AG04450 (cell line): ENCODE measurements at regions not wholly inside any gene's neighbourhood (a gene's known extent, or its start where the extent isn't known, plus 50 kb on each side); places are given as distances from the start of the nearest gene placed in this dataset.
"Not testable (repeated sequence)": the region's sequence is repeated elsewhere in the genome, so short reads cannot be mapped to it uniquely, and the experiment has no call there.

Experiments
- CTCF ChIA-PET: fragments of 300-600, 350-600 bp; formaldehyde crosslinking; extraction: SDS; loops from one replicate; lab custom pipeline; 2022; ENCODE audit warnings: antibody characterized with exemption, inconsistent platforms; lab: Charles Lee
- POLR2A ChIA-PET: fragments of 350-600 bp; formaldehyde crosslinking; extraction: SDS; loops from one replicate; lab custom pipeline; 2021; ENCODE audit warnings: antibody characterized with exemption, inconsistent platforms; lab: Yijun Ruan, JAX
- DNase-seq: peaks from one replicate; pipeline ENCODE4 v3.0.0-alpha.2; 2011; ENCODE audit warnings: low read depth, low spot score
- H3K27ac ChIP-seq: one replicate; pipeline ENCODE4 v1.5.1; 2012; ENCODE audit warnings: low read depth, low read length, control low read depth
- H3K27me3 ChIP-seq: one replicate; pipeline ENCODE4 v1.6.0; 2012; ENCODE audit warnings: low read length; ENCODE audit not compliant: control insufficient read depth, insufficient read depth
- H3K4me3 ChIP-seq: 2 replicates; pipeline ENCODE4 v1.5.1; 2011; ENCODE audit warnings: mild to moderate bottlenecking, low read depth, low read length, control low read depth
- H3K9me3 ChIP-seq: 2 replicates; pipeline ENCODE4 v1.5.1; 2012; ENCODE audit warnings: low read length; ENCODE audit not compliant: control insufficient read depth, insufficient read depth
- TF ChIP-seq, protein P1 (sequence below): IDR thresholded peaks from 2 replicates; pipeline ENCODE4 v1.5.1; 2011; ENCODE audit warnings: low read depth, low read length, control low read depth, inconsistent platforms

DNA sequence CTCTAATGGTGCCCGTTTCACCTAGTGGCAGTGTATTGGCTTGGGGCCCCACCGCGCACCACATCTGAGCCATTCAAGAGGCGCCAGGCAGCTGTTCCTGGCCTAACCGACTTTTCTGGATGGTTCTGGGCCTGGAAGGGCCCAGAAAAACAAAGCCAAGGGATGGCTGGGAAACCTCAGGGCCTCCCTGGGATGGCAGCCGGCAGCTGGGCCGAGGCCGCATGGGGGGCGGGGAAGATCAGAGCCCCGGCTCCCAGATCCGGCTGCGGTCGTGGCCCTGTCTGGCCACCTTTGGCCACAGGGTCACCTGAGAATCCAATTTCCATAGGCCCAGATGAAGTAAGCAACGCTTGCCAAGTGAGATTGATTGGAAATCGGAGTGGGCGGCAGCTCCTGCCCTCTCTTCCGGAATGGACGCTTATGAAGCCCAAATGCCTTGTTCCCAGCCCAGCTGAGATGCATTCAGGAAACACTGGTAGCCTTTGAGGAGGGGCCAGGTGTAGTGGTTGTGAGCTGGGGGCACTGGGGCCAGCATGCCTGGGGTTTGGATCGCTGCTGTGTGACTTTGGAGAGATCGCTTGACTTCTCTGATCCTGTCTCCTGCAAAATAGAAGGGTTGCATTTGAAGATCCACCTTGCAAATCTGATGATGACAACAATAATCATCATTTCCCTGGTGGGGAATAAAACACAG lies 163.8 kb upstream of the GSE1 start:
- POLR2A ChIA-PET = no interaction called here
- TF ChIP-seq, protein P1, sequence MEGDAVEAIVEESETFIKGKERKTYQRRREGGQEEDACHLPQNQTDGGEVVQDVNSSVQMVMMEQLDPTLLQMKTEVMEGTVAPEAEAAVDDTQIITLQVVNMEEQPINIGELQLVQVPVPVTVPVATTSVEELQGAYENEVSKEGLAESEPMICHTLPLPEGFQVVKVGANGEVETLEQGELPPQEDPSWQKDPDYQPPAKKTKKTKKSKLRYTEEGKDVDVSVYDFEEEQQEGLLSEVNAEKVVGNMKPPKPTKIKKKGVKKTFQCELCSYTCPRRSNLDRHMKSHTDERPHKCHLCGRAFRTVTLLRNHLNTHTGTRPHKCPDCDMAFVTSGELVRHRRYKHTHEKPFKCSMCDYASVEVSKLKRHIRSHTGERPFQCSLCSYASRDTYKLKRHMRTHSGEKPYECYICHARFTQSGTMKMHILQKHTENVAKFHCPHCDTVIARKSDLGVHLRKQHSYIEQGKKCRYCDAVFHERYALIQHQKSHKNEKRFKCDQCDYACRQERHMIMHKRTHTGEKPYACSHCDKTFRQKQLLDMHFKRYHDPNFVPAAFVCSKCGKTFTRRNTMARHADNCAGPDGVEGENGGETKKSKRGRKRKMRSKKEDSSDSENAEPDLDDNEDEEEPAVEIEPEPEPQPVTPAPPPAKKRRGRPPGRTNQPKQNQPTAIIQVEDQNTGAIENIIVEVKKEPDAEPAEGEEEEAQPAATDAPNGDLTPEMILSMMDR = no peak
- DNase-seq = no peak
- Histone ChIP-seq H3K27me3 (no peaks in the 10 kb centered on the region), H3K4me3 (no peak overlapping the region), H3K9me3 (no peaks in the 10 kb centered on the region; the same call in 1 of the 2 replicates), H3K27ac (no peak overlapping the region)
- CTCF ChIA-PET = no interaction called here

DNA sequence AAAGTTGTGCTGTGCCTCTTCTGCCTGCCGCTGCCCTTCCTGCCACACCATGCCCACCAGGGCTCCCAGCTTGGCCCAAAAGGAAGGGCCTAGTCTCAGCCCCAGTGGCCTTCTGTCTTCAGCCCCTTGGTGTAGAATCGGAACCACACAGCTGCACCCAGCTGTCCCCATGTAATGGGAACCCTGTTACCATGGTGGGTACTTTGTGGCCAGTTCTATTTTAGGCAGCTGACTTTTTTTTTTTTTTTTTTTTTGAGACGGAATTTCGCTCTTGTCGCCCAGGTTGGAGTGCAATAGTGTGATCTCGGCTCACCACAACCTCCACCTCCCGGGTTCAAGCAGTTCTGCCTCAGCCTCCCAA lies 163.3 kb upstream of the GSE1 start:
- TF ChIP-seq, protein P1 = no peak
- no peaks in the 10 kb centered on the region for H3K27me3 ChIP-seq
- no peak overlapping the region for H3K27ac ChIP-seq
- H3K4me3 ChIP-seq = no peak overlapping the region
- no peak for DNase-seq
- ChIA-PET POLR2A (no interaction called here), CTCF (no interaction called here)
- H3K9me3 ChIP-seq = no peaks in the 10 kb centered on the region; the same call in 1 of the 2 replicates

DNA sequence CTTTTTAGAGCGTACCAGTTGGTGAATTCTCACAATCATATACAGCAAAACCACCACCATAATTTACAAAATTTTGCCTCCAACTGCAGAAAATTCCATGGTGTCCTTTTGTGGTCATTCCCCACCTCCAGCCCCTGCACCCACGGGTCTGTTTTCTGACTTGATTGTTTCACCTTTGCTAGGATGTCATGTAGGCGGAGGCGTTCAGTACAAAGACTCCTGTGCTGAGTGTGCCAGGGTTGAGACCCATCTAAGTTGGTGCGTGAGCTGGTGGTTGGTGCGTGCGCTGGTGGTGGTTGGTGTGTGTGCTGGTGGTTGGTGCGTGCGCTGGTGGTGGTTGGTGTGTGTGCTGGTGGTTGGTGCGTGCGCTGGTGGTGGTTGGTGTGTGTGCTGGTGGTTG lies 162.0 kb upstream of the GSE1 start:
- H3K27me3 ChIP-seq, DNase-seq, H3K9me3 ChIP-seq, H3K4me3 ChIP-seq, H3K27ac ChIP-seq: not testable (repeated sequence)
- ChIA-PET CTCF (interaction anchor here (0.6 kb wide), 1 partner anchor 165 kb away, joined by 6 read pairs; no protein-coding TSS in a partner anchor), POLR2A (interaction anchor here (0.6 kb wide), 1 partner anchor 22 kb away, joined by 3 read pairs; no protein-coding TSS in a partner anchor)

DNA sequence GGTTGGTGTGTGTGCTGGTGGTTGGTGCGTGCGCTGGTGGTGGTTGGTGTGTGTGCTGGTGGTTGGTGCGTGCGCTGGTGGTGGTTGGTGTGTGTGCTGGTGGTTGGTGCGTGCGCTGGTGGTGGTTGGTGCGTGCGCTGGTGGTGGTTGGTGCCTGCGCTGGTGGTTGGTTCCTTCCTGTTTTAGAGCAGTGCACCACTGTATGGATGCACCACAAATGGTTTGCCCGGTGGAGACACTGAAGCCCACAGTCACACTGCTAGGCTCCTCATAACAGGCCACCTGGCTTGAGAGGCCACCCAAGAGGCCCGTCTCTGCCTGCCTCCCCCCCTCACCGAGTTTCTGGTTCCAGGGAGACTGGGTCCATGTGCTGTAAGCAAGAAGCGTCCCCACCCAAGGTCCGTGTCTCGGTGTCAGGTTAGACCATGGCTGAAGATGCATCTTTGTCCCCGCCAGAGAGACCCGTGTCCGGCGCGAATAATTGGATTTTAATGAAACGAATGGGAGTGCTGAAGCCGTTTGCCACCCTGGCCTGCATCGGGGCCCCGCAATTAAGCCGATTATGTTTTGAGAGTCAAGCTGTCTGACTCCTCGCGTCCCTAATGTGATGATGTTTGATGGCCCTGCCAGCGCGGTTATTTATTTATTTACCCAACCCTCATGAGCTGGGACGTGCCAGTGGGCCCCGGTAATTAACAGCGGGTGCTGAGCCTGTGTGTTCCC lies 161.3 kb upstream of the GSE1 start:
- ChIA-PET CTCF (no interaction called here), POLR2A (no interaction called here)
- TF ChIP-seq, protein P1 = no peak
- DNase-seq = no peak
- Histone ChIP-seq H3K4me3 (no peak overlapping the region), H3K9me3 (no peaks in the 10 kb centered on the region; the same call in 1 of the 2 replicates), H3K27me3 (no peaks in the 10 kb centered on the region), H3K27ac (no peak overlapping the region)

DNA sequence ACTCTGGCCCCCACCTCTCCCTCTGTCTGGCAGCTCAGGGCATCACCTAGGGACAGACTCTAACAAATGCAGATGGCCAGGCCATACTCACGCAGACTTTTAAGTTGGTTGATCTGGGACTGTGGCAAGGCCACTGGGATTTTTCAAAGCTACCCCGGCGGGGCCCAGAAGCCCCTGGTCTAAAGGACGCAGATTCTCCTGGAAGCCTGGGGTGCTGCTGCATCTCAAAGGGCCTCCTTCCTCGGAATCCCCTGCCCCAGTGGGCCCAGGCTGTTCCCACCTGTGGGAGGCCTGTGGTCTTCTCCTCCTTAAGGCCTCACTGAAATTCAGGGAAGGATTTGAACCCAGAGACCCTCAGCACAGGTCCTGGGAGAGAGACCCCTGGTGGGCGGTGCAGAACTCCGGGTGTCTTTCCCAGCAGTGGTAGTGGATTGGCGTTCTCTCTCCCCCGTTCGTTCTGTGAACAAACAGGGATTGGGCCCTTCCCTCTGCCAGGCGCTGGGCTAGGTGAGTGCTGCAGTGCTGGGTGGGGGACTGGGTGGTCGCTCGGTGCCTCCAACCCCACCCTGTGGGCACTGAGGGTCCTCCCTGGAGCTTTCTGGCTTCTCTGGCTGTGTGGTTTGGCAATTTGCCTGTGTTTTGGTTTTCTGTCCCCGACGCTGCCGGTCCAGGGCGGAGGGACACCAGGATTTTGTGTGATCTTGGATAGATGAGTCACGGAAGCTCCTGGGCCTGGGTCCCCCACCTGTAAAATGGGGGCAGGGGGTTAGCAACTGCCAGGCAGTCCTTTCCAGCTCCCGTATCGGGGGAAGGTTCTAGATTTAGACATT lies 160.5 kb upstream of the GSE1 start:
- POLR2A ChIA-PET = no interaction called here
- CTCF ChIA-PET = no interaction called here
- no peak for DNase-seq
- no peaks in the 10 kb centered on the region; the same call in 1 of the 2 replicates for H3K9me3 ChIP-seq
- no peaks in the 10 kb centered on the region for H3K27me3 ChIP-seq
- TF ChIP-seq, protein P1 = no peak; the same call in 1 of the 2 replicates
- H3K27ac ChIP-seq = no peak overlapping the region
- no peak overlapping the region for H3K4me3 ChIP-seq
